ENCODE measurements at regions not wholly inside any gene's neighbourhood (a gene's known extent, or its start where the extent isn't known, plus 50 kb on each side); places are given as distances from the start of the nearest gene placed in this dataset.

- no peaks in the 10 kb centered on the region for H3K4me1 ChIP-seq (ENCODE audit: control insufficient read depth in 5 of 5, insufficient read depth in 5 of 5, low read length in 5 of 5)
- H3K27ac ChIP-seq (ENCODE audit: low read depth, low read length), result no peak overlapping the region
- H3K27me3 ChIP-seq (ENCODE audit: control insufficient read depth in 5 of 5, insufficient read depth in 4 of 5, low read length in 5 of 5), result no peaks in the 10 kb centered on the region
- H3K9ac ChIP-seq (ENCODE audit: low read length in 5 of 5), result no peak overlapping the region
- H3K9me3 ChIP-seq (ENCODE audit: control insufficient read depth in 5 of 5, low read length in 5 of 5), result no peaks in the 10 kb centered on the region
- no peaks in the 10 kb centered on the region for H3K36me3 ChIP-seq (ENCODE audit: control insufficient read depth in 5 of 5, insufficient read depth in 5 of 5, low read length in 5 of 5)
- H3K4me3 ChIP-seq (ENCODE audit: low read depth in 1 of 5, low read length in 5 of 5), result no peak overlapping the region
Measured at GRCh38 chr2:145140658-145141057, 620.7 kb upstream of the ZEB2 start.

- Histone ChIP-seq H3K9me3 (ENCODE audit: control insufficient read depth in 5 of 5, low read length in 5 of 5) (no peaks in the 10 kb centered on the region), H3K27me3 (ENCODE audit: control insufficient read depth in 5 of 5, insufficient read depth in 4 of 5, low read length in 5 of 5) (no peaks in the 10 kb centered on the region), H3K4me1 (ENCODE audit: control insufficient read depth in 5 of 5, insufficient read depth in 5 of 5, low read length in 5 of 5) (no peaks in the 10 kb centered on the region), H3K4me3 (ENCODE audit: low read depth in 1 of 5, low read length in 5 of 5) (no peak overlapping the region), H3K27ac (ENCODE audit: low read depth, low read length) (no peak overlapping the region), H3K36me3 (ENCODE audit: control insufficient read depth in 5 of 5, insufficient read depth in 5 of 5, low read length in 5 of 5) (no peaks in the 10 kb centered on the region), H3K9ac (ENCODE audit: low read length in 5 of 5) (no peak overlapping the region)
Measured at GRCh38 chr2:145138626-145139025, 618.7 kb upstream of the ZEB2 start.

- Histone ChIP-seq H3K27ac (ENCODE audit: low read depth, low read length) (no peak overlapping the region), H3K4me1 (ENCODE audit: control insufficient read depth in 5 of 5, insufficient read depth in 5 of 5, low read length in 5 of 5) (no peaks in the 10 kb centered on the region), H3K36me3 (ENCODE audit: control insufficient read depth in 5 of 5, insufficient read depth in 5 of 5, low read length in 5 of 5) (no peaks in the 10 kb centered on the region), H3K27me3 (ENCODE audit: control insufficient read depth in 5 of 5, insufficient read depth in 4 of 5, low read length in 5 of 5) (no peaks in the 10 kb centered on the region), H3K9ac (ENCODE audit: low read length in 5 of 5) (no peak overlapping the region), H3K4me3 (ENCODE audit: low read depth in 1 of 5, low read length in 5 of 5) (no peak overlapping the region), H3K9me3 (ENCODE audit: control insufficient read depth in 5 of 5, low read length in 5 of 5) (no peaks in the 10 kb centered on the region)
Measured at GRCh38 chr2:145137901-145138300, 618.0 kb upstream of the ZEB2 start.

GRCh38 chr2:145137211-145137610 is 617.3 kb upstream of the ZEB2 start:
- H3K27me3 ChIP-seq (ENCODE audit: control insufficient read depth in 5 of 5, insufficient read depth in 4 of 5, low read length in 5 of 5), result no peaks in the 10 kb centered on the region
- H3K9ac ChIP-seq (ENCODE audit: low read length in 5 of 5), result no peak overlapping the region
- no peaks in the 10 kb centered on the region for H3K36me3 ChIP-seq (ENCODE audit: control insufficient read depth in 5 of 5, insufficient read depth in 5 of 5, low read length in 5 of 5)
- no peak overlapping the region for H3K27ac ChIP-seq (ENCODE audit: low read depth, low read length)
- H3K4me1 ChIP-seq (ENCODE audit: control insufficient read depth in 5 of 5, insufficient read depth in 5 of 5, low read length in 5 of 5), result no peaks in the 10 kb centered on the region
- H3K4me3 ChIP-seq (ENCODE audit: low read depth in 1 of 5, low read length in 5 of 5), result no peak overlapping the region
- no peaks in the 10 kb centered on the region for H3K9me3 ChIP-seq (ENCODE audit: control insufficient read depth in 5 of 5, low read length in 5 of 5)

- no peaks in the 10 kb centered on the region for H3K4me1 ChIP-seq (ENCODE audit: control insufficient read depth in 5 of 5, insufficient read depth in 5 of 5, low read length in 5 of 5)
- no peaks in the 10 kb centered on the region for H3K27me3 ChIP-seq (ENCODE audit: control insufficient read depth in 5 of 5, insufficient read depth in 4 of 5, low read length in 5 of 5)
Measured at GRCh38 chr2:145136702-145137101, 616.8 kb upstream of the ZEB2 start.

GRCh38 chr2:145126146-145126545 is 606.2 kb upstream of the ZEB2 start:
- no peaks in the 10 kb centered on the region for H3K9me3 ChIP-seq (ENCODE audit: control insufficient read depth in 5 of 5, low read length in 5 of 5)
- H3K4me1 ChIP-seq (ENCODE audit: control insufficient read depth in 5 of 5, insufficient read depth in 5 of 5, low read length in 5 of 5), result peaks cover 0 to 10% (median 0%) of the 10 kb centered on the region in 5 donors
- H3K9ac ChIP-seq (ENCODE audit: low read length in 5 of 5), result no peak overlapping the region
- H3K27ac ChIP-seq (ENCODE audit: low read depth, low read length), result no peak overlapping the region
- H3K36me3 ChIP-seq (ENCODE audit: control insufficient read depth in 5 of 5, insufficient read depth in 5 of 5, low read length in 5 of 5), result no peaks in the 10 kb centered on the region
- H3K4me3 ChIP-seq (ENCODE audit: low read depth in 1 of 5, low read length in 5 of 5), result no peak overlapping the region
- no peaks in the 10 kb centered on the region for H3K27me3 ChIP-seq (ENCODE audit: control insufficient read depth in 5 of 5, insufficient read depth in 4 of 5, low read length in 5 of 5)

More at GRCh38 chr2:145136702-145137101, 616.8 kb upstream of the ZEB2 start:
- H3K36me3 ChIP-seq (ENCODE audit: control insufficient read depth in 5 of 5, insufficient read depth in 5 of 5, low read length in 5 of 5), result no peaks in the 10 kb centered on the region
- H3K9ac ChIP-seq (ENCODE audit: low read length in 5 of 5), result no peak overlapping the region
- H3K27ac ChIP-seq (ENCODE audit: low read depth, low read length), result no peak overlapping the region
- H3K9me3 ChIP-seq (ENCODE audit: control insufficient read depth in 5 of 5, low read length in 5 of 5), result no peaks in the 10 kb centered on the region
- no peak overlapping the region for H3K4me3 ChIP-seq (ENCODE audit: low read depth in 1 of 5, low read length in 5 of 5)

- Histone ChIP-seq H3K9me3 (ENCODE audit: control insufficient read depth in 5 of 5, low read length in 5 of 5) (no peaks in the 10 kb centered on the region), H3K9ac (ENCODE audit: low read length in 5 of 5) (no peak overlapping the region)
Measured at GRCh38 chr2:145124085-145124484, 604.2 kb upstream of the ZEB2 start.

GRCh38 chr2:145123606-145124005 is 603.7 kb upstream of the ZEB2 start:
- Histone ChIP-seq H3K36me3 (ENCODE audit: control insufficient read depth in 5 of 5, insufficient read depth in 5 of 5, low read length in 5 of 5) (no peaks in the 10 kb centered on the region), H3K9me3 (ENCODE audit: control insufficient read depth in 5 of 5, low read length in 5 of 5) (no peaks in the 10 kb centered on the region), H3K9ac (ENCODE audit: low read length in 5 of 5) (no peak overlapping the region), H3K4me3 (ENCODE audit: low read depth in 1 of 5, low read length in 5 of 5) (no peak overlapping the region), H3K4me1 (ENCODE audit: control insufficient read depth in 5 of 5, insufficient read depth in 5 of 5, low read length in 5 of 5) (peaks cover 0 to 10% (median 0%) of the 10 kb centered on the region in 5 donors), H3K27ac (ENCODE audit: low read depth, low read length) (no peak overlapping the region), H3K27me3 (ENCODE audit: control insufficient read depth in 5 of 5, insufficient read depth in 4 of 5, low read length in 5 of 5) (no peaks in the 10 kb centered on the region)

More at GRCh38 chr2:145124085-145124484, 604.2 kb upstream of the ZEB2 start:
- no peaks in the 10 kb centered on the region for H3K36me3 ChIP-seq (ENCODE audit: control insufficient read depth in 5 of 5, insufficient read depth in 5 of 5, low read length in 5 of 5)
- H3K4me1 ChIP-seq (ENCODE audit: control insufficient read depth in 5 of 5, insufficient read depth in 5 of 5, low read length in 5 of 5), result peaks cover 0 to 10% (median 0%) of the 10 kb centered on the region in 5 donors
- no peaks in the 10 kb centered on the region for H3K27me3 ChIP-seq (ENCODE audit: control insufficient read depth in 5 of 5, insufficient read depth in 4 of 5, low read length in 5 of 5)
- no peak overlapping the region for H3K4me3 ChIP-seq (ENCODE audit: low read depth in 1 of 5, low read length in 5 of 5)
- no peak overlapping the region for H3K27ac ChIP-seq (ENCODE audit: low read depth, low read length)

GRCh38 chr2:145119225-145119624 is 599.3 kb upstream of the ZEB2 start:
- no peak overlapping the region for H3K4me3 ChIP-seq (ENCODE audit: low read depth in 1 of 5, low read length in 5 of 5)
- H3K9ac ChIP-seq (ENCODE audit: low read length in 5 of 5), result no peak overlapping the region
- no peaks in the 10 kb centered on the region for H3K36me3 ChIP-seq (ENCODE audit: control insufficient read depth in 5 of 5, insufficient read depth in 5 of 5, low read length in 5 of 5)
- peaks cover 0 to 18% (median 9%) of the 10 kb centered on the region in 5 donors for H3K4me1 ChIP-seq (ENCODE audit: control insufficient read depth in 5 of 5, insufficient read depth in 5 of 5, low read length in 5 of 5)
- H3K27ac ChIP-seq (ENCODE audit: low read depth, low read length), result no peak overlapping the region
- H3K9me3 ChIP-seq (ENCODE audit: control insufficient read depth in 5 of 5, low read length in 5 of 5), result no peaks in the 10 kb centered on the region
- H3K27me3 ChIP-seq (ENCODE audit: control insufficient read depth in 5 of 5, insufficient read depth in 4 of 5, low read length in 5 of 5), result no peaks in the 10 kb centered on the region

- Histone ChIP-seq H3K27me3 (ENCODE audit: control insufficient read depth in 5 of 5, insufficient read depth in 4 of 5, low read length in 5 of 5) (no peaks in the 10 kb centered on the region), H3K9ac (ENCODE audit: low read length in 5 of 5) (no peak overlapping the region), H3K36me3 (ENCODE audit: control insufficient read depth in 5 of 5, insufficient read depth in 5 of 5, low read length in 5 of 5) (no peaks in the 10 kb centered on the region), H3K9me3 (ENCODE audit: control insufficient read depth in 5 of 5, low read length in 5 of 5) (no peaks in the 10 kb centered on the region), H3K4me1 (ENCODE audit: control insufficient read depth in 5 of 5, insufficient read depth in 5 of 5, low read length in 5 of 5) (peaks cover 0 to 23% (median 15%) of the 10 kb centered on the region in 5 donors), H3K27ac (ENCODE audit: low read depth, low read length) (peak overlapping the region; percentile 83), H3K4me3 (ENCODE audit: low read depth in 1 of 5, low read length in 5 of 5) (no peak overlapping the region)
Measured at GRCh38 chr2:145116834-145117725, 597.2 kb upstream of the ZEB2 start.
